ENCODE measurements at regions not wholly inside any gene's neighbourhood (a gene's known extent, or its start where the extent isn't known, plus 50 kb on each side); places are given as distances from the start of the nearest gene placed in this dataset.

- H3K9me3 ChIP-seq (ENCODE audit: low read depth, low read length), result no peaks in the 10 kb centered on the region
- H3K27ac ChIP-seq (ENCODE audit: low read depth, low read length), result no peak overlapping the region
- H3K79me2 ChIP-seq (ENCODE audit: insufficient read depth, low read length), result no peaks in the 10 kb centered on the region
- no peak overlapping the region for H3K4me3 ChIP-seq (ENCODE audit: insufficient read depth, low read length)
- H2AFZ ChIP-seq (ENCODE audit: low read length), result no peak overlapping the region
- no peaks in the 10 kb centered on the region for H3K27me3 ChIP-seq (ENCODE audit: insufficient read depth, low read length)
- no peaks in the 10 kb centered on the region for H4K20me1 ChIP-seq (ENCODE audit: insufficient read depth, low read length)
- no peaks in the 10 kb centered on the region for H3K36me3 ChIP-seq (ENCODE audit: insufficient read depth, low read length)
- H3K4me2 ChIP-seq (ENCODE audit: insufficient read depth, low read length), result no peak overlapping the region
- no peak for DNase-seq (ENCODE audit: insufficient read length, low spot score, missing footprints)
- H3K4me1 ChIP-seq (ENCODE audit: insufficient read depth, low read length), result no peaks in the 10 kb centered on the region
- TF ChIP-seq CTCF (IDR thresholded peaks at IDR 0.05; ENCODE audit: extremely low read depth, low read depth, low read length), result no peak
Measured at GRCh38 chr2:210954386-210954907, 398.0 kb downstream of the CPS1 start.

- Histone ChIP-seq H2AFZ (ENCODE audit: low read length) (no peak overlapping the region), H3K4me2 (ENCODE audit: insufficient read depth, low read length) (no peak overlapping the region), H3K36me3 (ENCODE audit: insufficient read depth, low read length) (no peaks in the 10 kb centered on the region), H3K4me3 (ENCODE audit: insufficient read depth, low read length) (no peak overlapping the region), H3K27me3 (ENCODE audit: insufficient read depth, low read length) (no peaks in the 10 kb centered on the region), H4K20me1 (ENCODE audit: insufficient read depth, low read length) (no peaks in the 10 kb centered on the region), H3K27ac (ENCODE audit: low read depth, low read length) (no peak overlapping the region), H3K4me1 (ENCODE audit: insufficient read depth, low read length) (no peaks in the 10 kb centered on the region), H3K9me3 (ENCODE audit: low read depth, low read length) (no peaks in the 10 kb centered on the region), H3K79me2 (ENCODE audit: insufficient read depth, low read length) (no peaks in the 10 kb centered on the region)
- no peak for TF ChIP-seq CTCF (IDR thresholded peaks at IDR 0.05; ENCODE audit: extremely low read depth, low read depth, low read length)
- peak; percentile 85 for DNase-seq (ENCODE audit: insufficient read length, low spot score, missing footprints)
Measured at GRCh38 chr2:210955591-210955990, 399.2 kb downstream of the CPS1 start.

- Histone ChIP-seq H3K79me2 (ENCODE audit: insufficient read depth, low read length) (no peaks in the 10 kb centered on the region), H3K4me1 (ENCODE audit: insufficient read depth, low read length) (no peaks in the 10 kb centered on the region), H3K9me3 (ENCODE audit: low read depth, low read length) (no peaks in the 10 kb centered on the region), H3K36me3 (ENCODE audit: insufficient read depth, low read length) (no peaks in the 10 kb centered on the region), H3K4me3 (ENCODE audit: insufficient read depth, low read length) (no peak overlapping the region), H4K20me1 (ENCODE audit: insufficient read depth, low read length) (no peaks in the 10 kb centered on the region), H3K4me2 (ENCODE audit: insufficient read depth, low read length) (no peak overlapping the region), H2AFZ (ENCODE audit: low read length) (no peak overlapping the region), H3K27ac (ENCODE audit: low read depth, low read length) (no peak overlapping the region), H3K27me3 (ENCODE audit: insufficient read depth, low read length) (no peaks in the 10 kb centered on the region)
- no peak for TF ChIP-seq CTCF (IDR thresholded peaks at IDR 0.05; ENCODE audit: extremely low read depth, low read depth, low read length)
- DNase-seq (ENCODE audit: insufficient read length, low spot score, missing footprints), result no peak
Measured at GRCh38 chr2:210956101-210956500, 399.7 kb downstream of the CPS1 start.

GRCh38 chr2:210961249-210961648, 404.9 kb downstream of the CPS1 start:
- Histone ChIP-seq H3K27ac (ENCODE audit: low read depth, low read length) (no peak overlapping the region), H3K9me3 (ENCODE audit: low read depth, low read length) (no peaks in the 10 kb centered on the region), H4K20me1 (ENCODE audit: insufficient read depth, low read length) (no peaks in the 10 kb centered on the region), H3K79me2 (ENCODE audit: insufficient read depth, low read length) (no peaks in the 10 kb centered on the region), H3K4me1 (ENCODE audit: insufficient read depth, low read length) (no peaks in the 10 kb centered on the region), H3K4me2 (ENCODE audit: insufficient read depth, low read length) (no peak overlapping the region), H2AFZ (ENCODE audit: low read length) (no peak overlapping the region), H3K4me3 (ENCODE audit: insufficient read depth, low read length) (no peak overlapping the region), H3K27me3 (ENCODE audit: insufficient read depth, low read length) (no peaks in the 10 kb centered on the region), H3K36me3 (ENCODE audit: insufficient read depth, low read length) (no peaks in the 10 kb centered on the region)
- DNase-seq (ENCODE audit: insufficient read length, low spot score, missing footprints), result no peak
- no peak for TF ChIP-seq CTCF (IDR thresholded peaks at IDR 0.05; ENCODE audit: extremely low read depth, low read depth, low read length)

Data from osteoblast (primary cell).